Testis (tissue), 2 donors: ENCODE measurements at regions not wholly inside any gene's neighbourhood (a gene's known extent, or its start where the extent isn't known, plus 50 kb on each side); places are given as distances from the start of the nearest gene placed in this dataset.

ENCODE experiments used
- POLR2A ChIP-seq: fragments of 450-650 bp; IDR thresholded peaks from one replicate; pipeline ENCODE4 v1.6.1; 2017; ENCODE audit warnings: antibody characterized with exemption, mild to moderate bottlenecking, moderate library complexity
- TF ChIP-seq, protein P1 (sequence below), 3 experiments: fragments of 450-650 bp in 2 of 3; fragments of 200-600 bp in 1 of 3; sonication (generic) in 1 of 3; IDR thresholded peaks; one replicate each; pipeline ENCODE4 v1.5.1; 2016 to 2019; ENCODE audit warnings: antibody characterized with exemption in 3 of 3, mild to moderate bottlenecking in 2 of 3, moderate library complexity in 1 of 3

- no peak for TF ChIP-seq POLR2A
- TF ChIP-seq, protein P1, sequence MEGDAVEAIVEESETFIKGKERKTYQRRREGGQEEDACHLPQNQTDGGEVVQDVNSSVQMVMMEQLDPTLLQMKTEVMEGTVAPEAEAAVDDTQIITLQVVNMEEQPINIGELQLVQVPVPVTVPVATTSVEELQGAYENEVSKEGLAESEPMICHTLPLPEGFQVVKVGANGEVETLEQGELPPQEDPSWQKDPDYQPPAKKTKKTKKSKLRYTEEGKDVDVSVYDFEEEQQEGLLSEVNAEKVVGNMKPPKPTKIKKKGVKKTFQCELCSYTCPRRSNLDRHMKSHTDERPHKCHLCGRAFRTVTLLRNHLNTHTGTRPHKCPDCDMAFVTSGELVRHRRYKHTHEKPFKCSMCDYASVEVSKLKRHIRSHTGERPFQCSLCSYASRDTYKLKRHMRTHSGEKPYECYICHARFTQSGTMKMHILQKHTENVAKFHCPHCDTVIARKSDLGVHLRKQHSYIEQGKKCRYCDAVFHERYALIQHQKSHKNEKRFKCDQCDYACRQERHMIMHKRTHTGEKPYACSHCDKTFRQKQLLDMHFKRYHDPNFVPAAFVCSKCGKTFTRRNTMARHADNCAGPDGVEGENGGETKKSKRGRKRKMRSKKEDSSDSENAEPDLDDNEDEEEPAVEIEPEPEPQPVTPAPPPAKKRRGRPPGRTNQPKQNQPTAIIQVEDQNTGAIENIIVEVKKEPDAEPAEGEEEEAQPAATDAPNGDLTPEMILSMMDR (IDR thresholded peaks at IDR 0.05), result no peak
These were observed 713.0 kb downstream of the MRPL39 start for GRCh38 chr21:24894324-24894723.
